RWPE2 (cell line): ENCODE measurements at regions not wholly inside any gene's neighbourhood (a gene's known extent, or its start where the extent isn't known, plus 50 kb on each side); places are given as distances from the start of the nearest gene placed in this dataset.

ENCODE experiments used
- ATAC-seq: fragments of 200-7000 bp; cut with Tn5 transposase; 3 replicates; pipeline ENCODE4 v1.9.1; 2021; ENCODE audit warnings: low read depth
- DNase-seq: peaks from one replicate; pipeline ENCODE4 v3.0.0-alpha.2; 2020; ENCODE audit warnings: low spot score
- H3K27ac ChIP-seq: fragments of 450-650 bp; 2 replicates; pipeline ENCODE4 v1.5.1; 2017; ENCODE audit warnings: mild to moderate bottlenecking; ENCODE audit not compliant: poor library complexity, severe bottlenecking
- H3K27me3 ChIP-seq: fragments of 250-450 bp; sonication (Bioruptor Pico); 2 replicates; pipeline ENCODE4 v1.5.1; 2021; ENCODE audit warnings: mild to moderate bottlenecking, moderate library complexity; ENCODE audit not compliant: insufficient read depth, poor library complexity, severe bottlenecking
- H3K36me3 ChIP-seq: fragments of 250-450 bp; sonication (Bioruptor Pico); 2 replicates; pipeline ENCODE4 v1.5.1; 2020; ENCODE audit warnings: low read depth, mild to moderate bottlenecking, moderate library complexity
- H3K4me1 ChIP-seq: fragments of 250-450 bp; sonication (Bioruptor Pico); 2 replicates; pipeline ENCODE4 v1.5.1; 2021; ENCODE audit warnings: mild to moderate bottlenecking, moderate library complexity; ENCODE audit not compliant: insufficient read depth, poor library complexity, severe bottlenecking
- H3K4me3 ChIP-seq: fragments of 250-450 bp; sonication (Bioruptor Pico); 2 replicates; pipeline ENCODE4 v1.5.1; 2021; ENCODE audit warnings: mild to moderate bottlenecking, moderate library complexity; ENCODE audit not compliant: severe bottlenecking
- H3K9me3 ChIP-seq: fragments of 250-450 bp; sonication (Bioruptor Pico); 2 replicates; pipeline ENCODE4 v1.5.1; 2021; ENCODE audit warnings: mild to moderate bottlenecking, moderate library complexity; ENCODE audit not compliant: severe bottlenecking
- TF ChIP-seq, protein P1 (sequence below): fragments of 450-650 bp; IDR thresholded peaks from one replicate; pipeline ENCODE4 v1.5.1; 2017; ENCODE audit warnings: mild to moderate bottlenecking, moderate library complexity; ENCODE audit not compliant: poor library complexity, severe bottlenecking

DNA sequence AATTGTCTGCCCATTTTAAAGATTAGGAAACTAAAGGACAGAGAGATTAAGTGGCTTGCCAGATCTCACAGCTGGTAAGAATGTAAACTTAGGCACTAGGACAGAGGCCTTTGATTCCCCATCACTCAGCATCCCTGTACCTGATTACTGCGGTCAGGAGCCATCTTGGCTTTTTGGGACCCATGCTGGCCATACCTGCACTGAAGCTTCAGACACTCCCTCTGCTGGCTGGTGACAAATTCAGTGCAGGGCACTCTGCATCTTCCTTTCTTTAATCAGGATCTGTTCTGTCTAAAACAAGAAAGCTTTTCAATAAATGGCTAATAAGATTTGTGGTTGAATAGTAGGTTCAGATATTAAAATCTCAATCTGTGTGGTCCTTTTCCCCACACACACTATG, 215.5 kb upstream of the RORB start:
- Histone ChIP-seq H3K4me3 (no peak overlapping the region), H3K9me3 (no peaks in the 10 kb centered on the region), H3K27ac (no peak overlapping the region), H3K27me3 (no peaks in the 10 kb centered on the region), H3K36me3 (no peaks in the 10 kb centered on the region), H3K4me1 (no peaks in the 10 kb centered on the region)
- ATAC-seq (no peak), DNase-seq (no peak)
- TF ChIP-seq, protein P1, sequence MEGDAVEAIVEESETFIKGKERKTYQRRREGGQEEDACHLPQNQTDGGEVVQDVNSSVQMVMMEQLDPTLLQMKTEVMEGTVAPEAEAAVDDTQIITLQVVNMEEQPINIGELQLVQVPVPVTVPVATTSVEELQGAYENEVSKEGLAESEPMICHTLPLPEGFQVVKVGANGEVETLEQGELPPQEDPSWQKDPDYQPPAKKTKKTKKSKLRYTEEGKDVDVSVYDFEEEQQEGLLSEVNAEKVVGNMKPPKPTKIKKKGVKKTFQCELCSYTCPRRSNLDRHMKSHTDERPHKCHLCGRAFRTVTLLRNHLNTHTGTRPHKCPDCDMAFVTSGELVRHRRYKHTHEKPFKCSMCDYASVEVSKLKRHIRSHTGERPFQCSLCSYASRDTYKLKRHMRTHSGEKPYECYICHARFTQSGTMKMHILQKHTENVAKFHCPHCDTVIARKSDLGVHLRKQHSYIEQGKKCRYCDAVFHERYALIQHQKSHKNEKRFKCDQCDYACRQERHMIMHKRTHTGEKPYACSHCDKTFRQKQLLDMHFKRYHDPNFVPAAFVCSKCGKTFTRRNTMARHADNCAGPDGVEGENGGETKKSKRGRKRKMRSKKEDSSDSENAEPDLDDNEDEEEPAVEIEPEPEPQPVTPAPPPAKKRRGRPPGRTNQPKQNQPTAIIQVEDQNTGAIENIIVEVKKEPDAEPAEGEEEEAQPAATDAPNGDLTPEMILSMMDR: peak; percentile 41

DNA sequence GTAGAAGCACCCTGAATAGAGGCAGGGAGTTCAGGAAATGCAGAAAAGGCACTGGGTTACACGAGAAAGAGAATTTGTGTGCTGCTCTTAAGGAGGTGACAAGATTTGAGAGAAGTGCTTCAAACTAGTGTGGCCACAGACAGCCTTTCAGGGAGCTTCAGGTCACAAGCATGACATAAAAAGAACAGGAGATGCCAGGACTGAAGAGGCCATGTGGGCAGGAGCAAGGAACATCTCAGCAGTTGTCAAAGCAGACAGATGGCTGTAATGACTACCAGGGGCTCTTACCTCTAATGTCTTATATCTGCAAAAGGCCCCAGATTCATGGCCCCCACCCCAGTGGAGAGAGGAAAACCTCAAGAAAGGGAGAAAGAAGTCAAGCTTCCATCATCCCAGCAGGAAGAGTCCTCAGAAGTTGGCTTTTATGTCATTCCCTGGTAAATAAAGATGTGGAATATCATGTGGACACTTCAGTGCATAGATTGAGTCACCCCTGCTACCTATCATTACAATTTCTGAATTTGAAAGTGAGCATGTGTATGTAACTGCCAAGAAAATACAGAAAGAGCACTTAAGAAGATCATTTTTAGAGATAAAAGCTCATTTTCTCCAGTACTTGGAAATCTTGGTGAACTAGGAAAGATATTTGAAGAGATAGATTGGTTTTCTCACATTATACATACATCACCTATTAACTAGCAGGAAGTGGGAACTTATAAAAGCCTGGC, 214.4 kb upstream of the RORB start:
- no peak for ATAC-seq

DNA sequence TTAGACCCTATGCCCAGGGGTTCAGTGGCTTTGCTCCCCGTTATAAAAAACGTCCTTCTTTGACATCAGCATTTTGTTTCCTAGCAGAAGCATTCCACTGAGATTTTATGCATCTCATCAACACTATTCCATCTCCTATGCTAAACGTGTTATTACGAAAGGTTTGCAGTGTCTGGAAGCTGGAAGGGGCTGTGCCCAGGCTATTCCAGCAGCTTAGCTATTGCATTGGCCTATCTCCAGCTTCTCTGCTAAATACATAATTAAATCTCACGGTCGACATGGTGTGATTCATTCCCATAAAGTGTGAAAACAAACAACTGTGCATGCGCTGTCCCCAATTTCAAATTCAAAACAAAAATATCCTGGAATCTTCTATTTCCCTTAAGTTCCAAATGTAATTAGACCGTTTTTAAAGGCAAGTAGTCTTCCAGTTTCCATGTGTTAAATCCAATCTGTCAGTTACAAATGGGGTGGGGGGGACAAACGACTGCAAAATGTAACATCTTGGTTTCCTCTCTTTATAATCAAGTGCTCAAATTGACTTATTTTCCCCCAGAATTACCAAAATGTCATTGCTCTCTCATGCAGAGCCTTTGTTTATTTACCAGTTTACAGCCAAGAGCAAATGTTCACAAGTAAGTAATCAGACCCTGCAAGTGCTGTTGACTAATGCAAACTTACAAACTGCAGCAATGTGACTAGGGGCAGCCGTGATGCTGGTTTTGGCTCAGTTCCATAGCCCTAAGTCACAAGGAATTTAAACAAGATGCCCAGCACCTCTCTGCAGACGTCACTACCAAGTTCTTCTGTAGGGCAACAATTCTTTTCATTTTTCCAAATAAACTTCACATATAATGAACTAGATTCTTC, 212.3 kb upstream of the RORB start:
- Histone ChIP-seq H3K27ac (no peak overlapping the region), H3K27me3 (no peaks in the 10 kb centered on the region), H3K4me1 (no peaks in the 10 kb centered on the region), H3K36me3 (no peaks in the 10 kb centered on the region), H3K4me3 (no peak overlapping the region), H3K9me3 (no peaks in the 10 kb centered on the region)
- no peak for ATAC-seq
- no peak for DNase-seq
- TF ChIP-seq, protein P1: no peak

More for the DNA sequence above, 214.4 kb upstream of the RORB start:
- TF ChIP-seq, protein P1: no peak
- Histone ChIP-seq H3K4me1 (no peaks in the 10 kb centered on the region), H3K9me3 (no peaks in the 10 kb centered on the region), H3K27me3 (no peaks in the 10 kb centered on the region), H3K36me3 (no peaks in the 10 kb centered on the region), H3K27ac (no peak overlapping the region), H3K4me3 (no peak overlapping the region)
- DNase-seq: no peak

DNA sequence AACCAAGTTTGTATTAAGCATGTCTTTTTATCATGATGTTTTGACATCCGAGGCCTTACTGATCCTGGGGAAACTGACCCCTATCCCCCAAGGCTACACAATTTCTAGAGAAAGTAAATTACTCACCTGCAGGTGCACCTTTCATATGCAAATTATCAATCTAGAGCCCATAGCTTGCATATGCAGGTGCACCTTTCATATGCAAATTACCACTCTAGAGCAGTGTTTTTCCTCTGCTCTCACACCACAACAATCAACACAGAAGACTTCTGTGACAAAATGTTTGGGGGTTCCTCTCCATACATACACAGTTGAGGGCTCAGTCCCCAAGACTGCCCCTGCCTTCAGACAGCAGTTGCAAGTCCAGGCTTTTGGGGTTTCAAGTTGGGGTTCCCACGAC, 203.7 kb upstream of the RORB start:
- H3K27ac ChIP-seq: no peak overlapping the region
- H3K4me3 ChIP-seq: no peak overlapping the region
- TF ChIP-seq, protein P1: no peak
- no peaks in the 10 kb centered on the region for H3K9me3 ChIP-seq
- H3K36me3 ChIP-seq: no peaks in the 10 kb centered on the region
- no peaks in the 10 kb centered on the region for H3K4me1 ChIP-seq
- no peaks in the 10 kb centered on the region for H3K27me3 ChIP-seq
- ATAC-seq: no peak
- no peak for DNase-seq
